ENCODE measurements at regions not wholly inside any gene's neighbourhood (a gene's known extent, or its start where the extent isn't known, plus 50 kb on each side); places are given as distances from the start of the nearest gene placed in this dataset.

- TF ChIP-seq CTCF (optimal IDR thresholded peaks at IDR 0.05 in 1 of 3, IDR thresholded peaks at IDR 0.05 in 1 of 3, conservative IDR thresholded peaks at IDR 0.05 in 1 of 3; ENCODE audit: extremely low read depth in 1 of 3, insufficient read depth in 2 of 3, low read length in 3 of 3) (no peak), EZH2 (IDR thresholded peaks at IDR 0.05; ENCODE audit: low read length) (no peak)
Measured at GRCh38 chr1:24255226-24255625, 63.9 kb upstream of the GRHL3 start.
